ENCODE measurements at regions not wholly inside any gene's neighbourhood (a gene's known extent, or its start where the extent isn't known, plus 50 kb on each side); places are given as distances from the start of the nearest gene placed in this dataset.
"Not testable (repeated sequence)": the region's sequence is repeated elsewhere in the genome, so short reads cannot be mapped to it uniquely, and the experiment has no call there.

DNA sequence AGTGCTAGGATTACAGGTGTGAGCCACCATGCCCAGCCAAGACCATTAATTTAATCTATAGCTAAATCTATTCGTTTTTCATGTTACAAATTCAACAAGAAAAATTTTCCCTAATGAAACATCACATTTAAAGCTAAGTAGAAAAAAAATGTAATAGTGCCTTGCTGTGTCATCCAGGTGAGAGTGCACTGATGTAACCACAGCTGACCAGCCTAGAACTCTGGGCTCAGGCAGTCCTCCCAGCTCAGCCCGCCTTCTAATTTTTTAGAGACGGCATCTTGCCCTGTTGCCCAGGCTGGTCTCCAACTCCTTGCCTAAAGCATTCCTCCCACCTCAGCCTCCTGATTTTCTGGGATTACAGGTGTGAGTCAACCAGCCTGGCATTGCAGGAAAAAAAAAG, 109.0 kb downstream of the PPIAL4G start:
- Histone ChIP-seq H3K27me3 (replicated peaks; ENCODE audit: insufficient read depth, low read depth, low read length, poor library complexity) (no peaks in the 10 kb centered on the region), H3K4me3 (ENCODE audit: low read depth, low read length, poor library complexity, severe bottlenecking) (no peak overlapping the region), H3K9me3 (ENCODE audit: low read depth, low read length, poor library complexity, severe bottlenecking) (no peaks in the 10 kb centered on the region), H3K36me3 (ENCODE audit: insufficient read depth, low read length, poor library complexity, severe bottlenecking) (no peaks in the 10 kb centered on the region), H3K4me1 (ENCODE audit: insufficient read depth, low read length, poor library complexity, severe bottlenecking) (no peaks in the 10 kb centered on the region), H3K27ac (ENCODE audit: low read depth, low read length, poor library complexity, severe bottlenecking) (no peak overlapping the region)
- DNase-seq (ENCODE audit: low spot score) = no peak
- no TSS peak for BruUV-seq (replicated peaks)
- intact Hi-C loops (cut with micrococcal nuclease; ENCODE audit: unreplicated experiment) = no loop called here
- ChIA-PET POLR2A (ENCODE audit: low non-redundant PET) (no interaction called here), CTCF (no interaction called here)
- TF ChIP-seq, protein P1, sequence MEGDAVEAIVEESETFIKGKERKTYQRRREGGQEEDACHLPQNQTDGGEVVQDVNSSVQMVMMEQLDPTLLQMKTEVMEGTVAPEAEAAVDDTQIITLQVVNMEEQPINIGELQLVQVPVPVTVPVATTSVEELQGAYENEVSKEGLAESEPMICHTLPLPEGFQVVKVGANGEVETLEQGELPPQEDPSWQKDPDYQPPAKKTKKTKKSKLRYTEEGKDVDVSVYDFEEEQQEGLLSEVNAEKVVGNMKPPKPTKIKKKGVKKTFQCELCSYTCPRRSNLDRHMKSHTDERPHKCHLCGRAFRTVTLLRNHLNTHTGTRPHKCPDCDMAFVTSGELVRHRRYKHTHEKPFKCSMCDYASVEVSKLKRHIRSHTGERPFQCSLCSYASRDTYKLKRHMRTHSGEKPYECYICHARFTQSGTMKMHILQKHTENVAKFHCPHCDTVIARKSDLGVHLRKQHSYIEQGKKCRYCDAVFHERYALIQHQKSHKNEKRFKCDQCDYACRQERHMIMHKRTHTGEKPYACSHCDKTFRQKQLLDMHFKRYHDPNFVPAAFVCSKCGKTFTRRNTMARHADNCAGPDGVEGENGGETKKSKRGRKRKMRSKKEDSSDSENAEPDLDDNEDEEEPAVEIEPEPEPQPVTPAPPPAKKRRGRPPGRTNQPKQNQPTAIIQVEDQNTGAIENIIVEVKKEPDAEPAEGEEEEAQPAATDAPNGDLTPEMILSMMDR (conservative IDR thresholded peaks at IDR 0.05; ENCODE audit: low read depth, low read length) = no peak
- no peak for TF ChIP-seq EZH2 (IDR thresholded peaks at IDR 0.05; ENCODE audit: borderline replicate concordance, low read depth, low read length, poor library complexity, severe bottlenecking)

DNA sequence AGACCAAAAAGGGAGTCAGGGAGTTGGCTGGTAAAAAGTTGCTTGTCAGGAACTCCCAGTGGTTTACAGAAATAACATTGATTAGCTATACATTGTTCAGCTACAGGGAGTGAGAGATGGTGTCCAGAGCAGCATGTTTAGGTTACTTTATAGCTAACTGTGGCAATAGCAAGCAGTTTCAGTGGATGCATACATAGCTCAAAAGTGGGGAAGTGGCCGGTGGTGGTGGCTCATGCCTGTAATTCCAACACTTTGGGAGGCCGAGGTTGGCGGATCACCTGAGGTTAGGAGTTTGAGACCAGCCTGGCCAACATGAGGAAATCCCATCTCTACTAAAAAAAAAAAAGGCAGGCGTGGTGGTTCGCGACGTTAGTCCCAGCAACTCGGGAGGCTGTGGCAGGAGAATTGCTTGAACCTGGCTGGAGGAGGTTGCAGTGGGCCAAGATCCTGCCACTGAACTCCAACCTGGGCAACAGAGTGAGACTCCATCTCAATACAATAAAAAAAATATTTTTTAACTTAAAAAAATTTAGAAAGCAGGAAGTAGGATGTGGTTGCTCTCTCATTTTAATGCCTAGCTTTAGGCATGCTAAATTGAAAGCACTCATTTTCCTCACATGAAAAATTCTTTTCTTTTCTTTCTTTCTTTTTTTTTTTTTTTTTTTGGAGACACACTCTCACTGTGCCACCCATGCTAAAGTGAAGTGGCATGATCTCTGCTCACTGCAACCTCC, 109.7 kb downstream of the PPIAL4G start:
- Histone ChIP-seq H3K27me3 (replicated peaks; ENCODE audit: insufficient read depth, low read depth, low read length, poor library complexity) (no peaks in the 10 kb centered on the region), H3K36me3 (ENCODE audit: insufficient read depth, low read length, poor library complexity, severe bottlenecking) (no peaks in the 10 kb centered on the region), H3K27ac (ENCODE audit: low read depth, low read length, poor library complexity, severe bottlenecking) (no peak overlapping the region), H3K9me3 (ENCODE audit: low read depth, low read length, poor library complexity, severe bottlenecking) (no peaks in the 10 kb centered on the region), H3K4me3 (ENCODE audit: low read depth, low read length, poor library complexity, severe bottlenecking) (no peak overlapping the region), H3K4me1 (ENCODE audit: insufficient read depth, low read length, poor library complexity, severe bottlenecking) (no peaks in the 10 kb centered on the region)
- TF ChIP-seq, protein P1 (conservative IDR thresholded peaks at IDR 0.05; ENCODE audit: low read depth, low read length) = no peak
- TF ChIP-seq EZH2 (IDR thresholded peaks at IDR 0.05; ENCODE audit: borderline replicate concordance, low read depth, low read length, poor library complexity, severe bottlenecking) = no peak
- ChIA-PET POLR2A (ENCODE audit: low non-redundant PET) (no interaction called here), CTCF (no interaction called here)
- no peak for DNase-seq (ENCODE audit: low spot score)
- no TSS peak for BruUV-seq (replicated peaks)
- intact Hi-C loops (cut with micrococcal nuclease; ENCODE audit: unreplicated experiment) = no loop called here

GRCh38 chr1:148372731-148373130, 110.4 kb downstream of the PPIAL4G start:
- no peak for DNase-seq (ENCODE audit: low spot score)
- POLR2A ChIA-PET (ENCODE audit: low non-redundant PET) = no interaction called here
- H3K27me3 ChIP-seq (replicated peaks; ENCODE audit: insufficient read depth, low read depth, low read length, poor library complexity) = no peaks in the 10 kb centered on the region
- intact Hi-C loops (cut with micrococcal nuclease; ENCODE audit: unreplicated experiment) = no loop called here
- H3K9me3 ChIP-seq (ENCODE audit: low read depth, low read length, poor library complexity, severe bottlenecking) = no peaks in the 10 kb centered on the region
- no TSS peak for BruUV-seq (replicated peaks)
- no peaks in the 10 kb centered on the region for H3K36me3 ChIP-seq (ENCODE audit: insufficient read depth, low read length, poor library complexity, severe bottlenecking)
- H3K27ac ChIP-seq (ENCODE audit: low read depth, low read length, poor library complexity, severe bottlenecking) = no peak overlapping the region
- CTCF ChIA-PET = no interaction called here
- no peak overlapping the region for H3K4me3 ChIP-seq (ENCODE audit: low read depth, low read length, poor library complexity, severe bottlenecking)
- TF ChIP-seq EZH2 (IDR thresholded peaks at IDR 0.05; ENCODE audit: borderline replicate concordance, low read depth, low read length, poor library complexity, severe bottlenecking) = no peak
- TF ChIP-seq, protein P1 (conservative IDR thresholded peaks at IDR 0.05; ENCODE audit: low read depth, low read length) = no peak
- H3K4me1 ChIP-seq (ENCODE audit: insufficient read depth, low read length, poor library complexity, severe bottlenecking) = no peaks in the 10 kb centered on the region

DNA sequence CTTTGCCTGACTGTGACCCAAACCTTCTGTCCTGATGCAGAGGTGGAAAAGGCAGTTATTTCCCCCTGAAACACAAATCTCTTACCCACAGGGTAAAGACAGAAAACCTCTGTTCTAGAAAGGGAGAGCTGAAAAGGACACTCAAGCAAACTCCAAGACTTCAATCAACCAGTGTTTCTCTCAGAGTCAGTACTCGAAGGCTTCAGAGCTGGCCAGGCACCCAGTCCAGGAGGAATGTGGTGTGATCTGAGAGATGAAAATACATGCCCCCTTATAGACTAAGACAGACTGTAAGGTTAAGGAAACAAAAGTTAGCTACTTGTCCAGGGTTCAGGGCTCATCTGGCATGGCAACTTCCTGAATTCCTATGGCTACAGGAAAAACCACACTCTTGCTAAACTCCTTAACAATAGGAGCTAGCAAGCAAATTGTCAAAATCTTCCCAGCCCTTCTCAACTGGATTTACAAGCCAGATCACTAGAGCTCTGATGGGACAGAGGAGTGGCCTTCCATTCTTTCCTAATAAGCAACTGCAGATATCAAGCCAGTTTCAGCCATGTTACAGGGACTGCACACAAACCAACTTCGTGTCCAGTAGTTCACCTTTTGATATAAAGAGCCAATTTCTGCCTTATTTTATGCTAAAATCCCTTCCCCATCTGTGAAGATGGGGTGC, 110.9 kb downstream of the PPIAL4G start:
- POLR2A ChIA-PET (ENCODE audit: low non-redundant PET); H3K27ac ChIP-seq (ENCODE audit: low read depth, low read length, poor library complexity, severe bottlenecking); intact Hi-C loops (cut with micrococcal nuclease; ENCODE audit: unreplicated experiment); H3K4me1 ChIP-seq (ENCODE audit: insufficient read depth, low read length, poor library complexity, severe bottlenecking); DNase-seq (ENCODE audit: low spot score); BruUV-seq (replicated peaks); H3K27me3 ChIP-seq (replicated peaks; ENCODE audit: insufficient read depth, low read depth, low read length, poor library complexity); CTCF ChIA-PET; H3K9me3 ChIP-seq (ENCODE audit: low read depth, low read length, poor library complexity, severe bottlenecking); H3K4me3 ChIP-seq (ENCODE audit: low read depth, low read length, poor library complexity, severe bottlenecking); H3K36me3 ChIP-seq (ENCODE audit: insufficient read depth, low read length, poor library complexity, severe bottlenecking): not testable (repeated sequence)
